Tibial nerve (tissue), 4 donors: ENCODE measurements at regions not wholly inside any gene's neighbourhood (a gene's known extent, or its start where the extent isn't known, plus 50 kb on each side); places are given as distances from the start of the nearest gene placed in this dataset.

ENCODE experiments used
- DNase-seq, 2 donors: peaks; one replicate each; pipeline ENCODE4 v3.0.0-alpha.2; 2019; ENCODE audit warnings: low spot score in 2 of 2
- H3K27ac ChIP-seq, 4 donors: fragments of 200-600 bp; sonication (generic) in 3 of 4; one replicate each; pipeline ENCODE4 v1.5.1; 2017 to 2019; ENCODE audit warnings: mild to moderate bottlenecking in 1 of 4
- H3K27me3 ChIP-seq, 2 donors: fragments of 200-600 bp; sonication (generic) in 1 of 2; one replicate each; pipeline versions ENCODE4 v1.5.1 to v1.6.0; 2017 to 2019
- H3K36me3 ChIP-seq, 3 donors: fragments of 200-600 bp; sonication (generic); one replicate each; pipeline ENCODE4 v1.5.1; 2018 to 2019
- H3K4me1 ChIP-seq, 4 donors: fragments of 200-600 bp; sonication (generic) in 3 of 4; one replicate each; pipeline ENCODE4 v1.5.1; 2017 to 2019
- H3K4me3 ChIP-seq, 4 donors: fragments of 200-600 bp; sonication (generic) in 3 of 4; one replicate each; pipeline ENCODE4 v1.5.1; 2017 to 2019; ENCODE audit warnings: mild to moderate bottlenecking in 1 of 4, moderate library complexity in 1 of 4
- H3K9me3 ChIP-seq, 4 donors: fragments of 200-600 bp; sonication (generic) in 3 of 4; one replicate each; pipeline ENCODE4 v1.5.1; 2017 to 2019
- EP300 ChIP-seq, 2 donors: sonication (generic); formaldehyde crosslinking; IDR thresholded peaks; one replicate each; pipeline ENCODE4 v1.6.1; 2017; ENCODE audit warnings: antibody characterized with exemption in 2 of 2, mild to moderate bottlenecking in 1 of 2
- POLR2A ChIP-seq, 2 donors: fragments of 450-650 bp; IDR thresholded peaks; one replicate each; pipeline ENCODE4 v1.6.1; 2017; ENCODE audit warnings: antibody characterized with exemption in 2 of 2, mild to moderate bottlenecking in 2 of 2, moderate library complexity in 2 of 2
- WGBS, 2 donors: methylation state at CpG; one replicate each; pipeline ENCODE4 v1.1.5; 2018; 5-methylcytosine and 5-hydroxymethylcytosine counted together
- TF ChIP-seq, protein P1 (sequence below), 5 experiments: fragments of 200-600 bp in 3 of 5; fragments of 450-650 bp in 2 of 5; sonication (generic) in 3 of 5; IDR thresholded peaks; one replicate each; pipeline ENCODE4 v1.5.1; 2016 to 2019; ENCODE audit warnings: antibody characterized with exemption in 5 of 5, mild to moderate bottlenecking in 3 of 5, moderate library complexity in 2 of 5

DNA sequence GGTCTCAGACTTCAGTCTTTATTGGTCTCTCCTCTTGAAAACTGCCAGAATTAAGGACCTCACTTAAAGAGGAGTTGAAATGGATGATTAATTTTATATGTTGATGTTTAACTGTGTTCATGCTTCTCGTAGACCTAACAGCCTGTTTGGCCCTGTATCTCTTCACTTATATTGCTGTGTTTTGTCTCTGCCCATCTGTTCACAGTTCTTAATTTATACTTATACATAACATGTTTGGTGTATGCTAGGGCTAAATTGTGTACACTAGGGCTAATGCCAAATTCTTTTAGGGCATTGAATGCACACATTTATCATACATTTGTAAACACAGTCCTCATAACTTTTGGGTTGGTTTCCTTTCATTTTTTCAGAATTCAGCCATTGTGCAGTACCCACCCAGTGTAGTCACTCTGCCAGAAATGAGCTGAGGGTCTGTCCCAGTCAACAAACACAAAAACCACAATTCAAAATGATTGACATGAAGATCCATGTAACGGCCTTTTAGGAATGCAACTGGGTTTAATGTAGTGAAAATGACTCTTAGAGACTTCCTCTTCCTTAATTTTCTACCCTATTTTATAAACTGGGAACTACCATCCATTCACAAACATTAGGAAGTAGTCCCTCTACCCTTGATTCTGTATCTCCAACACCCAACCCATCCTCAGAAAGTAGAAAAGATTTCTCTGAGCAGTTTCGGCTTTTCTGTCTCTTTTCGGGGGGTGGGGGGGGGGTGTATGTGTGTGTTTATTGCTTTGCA is 668.8 kb upstream of the KLF4 start:
- Histone ChIP-seq H3K27ac (no peak overlapping the region), H3K4me1 (no peaks in the 10 kb centered on the region), H3K4me3 (no peak overlapping the region), H3K9me3 (no peaks in the 10 kb centered on the region), H3K36me3 (no peaks in the 10 kb centered on the region), H3K27me3 (no peaks in the 10 kb centered on the region)
- TF ChIP-seq, protein P1, sequence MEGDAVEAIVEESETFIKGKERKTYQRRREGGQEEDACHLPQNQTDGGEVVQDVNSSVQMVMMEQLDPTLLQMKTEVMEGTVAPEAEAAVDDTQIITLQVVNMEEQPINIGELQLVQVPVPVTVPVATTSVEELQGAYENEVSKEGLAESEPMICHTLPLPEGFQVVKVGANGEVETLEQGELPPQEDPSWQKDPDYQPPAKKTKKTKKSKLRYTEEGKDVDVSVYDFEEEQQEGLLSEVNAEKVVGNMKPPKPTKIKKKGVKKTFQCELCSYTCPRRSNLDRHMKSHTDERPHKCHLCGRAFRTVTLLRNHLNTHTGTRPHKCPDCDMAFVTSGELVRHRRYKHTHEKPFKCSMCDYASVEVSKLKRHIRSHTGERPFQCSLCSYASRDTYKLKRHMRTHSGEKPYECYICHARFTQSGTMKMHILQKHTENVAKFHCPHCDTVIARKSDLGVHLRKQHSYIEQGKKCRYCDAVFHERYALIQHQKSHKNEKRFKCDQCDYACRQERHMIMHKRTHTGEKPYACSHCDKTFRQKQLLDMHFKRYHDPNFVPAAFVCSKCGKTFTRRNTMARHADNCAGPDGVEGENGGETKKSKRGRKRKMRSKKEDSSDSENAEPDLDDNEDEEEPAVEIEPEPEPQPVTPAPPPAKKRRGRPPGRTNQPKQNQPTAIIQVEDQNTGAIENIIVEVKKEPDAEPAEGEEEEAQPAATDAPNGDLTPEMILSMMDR (IDR thresholded peaks at IDR 0.05), result no peak
- no peak for TF ChIP-seq EP300 (IDR thresholded peaks at IDR 0.05)
- no peak for TF ChIP-seq POLR2A (IDR thresholded peaks at IDR 0.05)
- WGBS, 2 donors, result 72 to 81% methylated on average over 4 of the region's 4 CpGs
- DNase-seq, result no peak

DNA sequence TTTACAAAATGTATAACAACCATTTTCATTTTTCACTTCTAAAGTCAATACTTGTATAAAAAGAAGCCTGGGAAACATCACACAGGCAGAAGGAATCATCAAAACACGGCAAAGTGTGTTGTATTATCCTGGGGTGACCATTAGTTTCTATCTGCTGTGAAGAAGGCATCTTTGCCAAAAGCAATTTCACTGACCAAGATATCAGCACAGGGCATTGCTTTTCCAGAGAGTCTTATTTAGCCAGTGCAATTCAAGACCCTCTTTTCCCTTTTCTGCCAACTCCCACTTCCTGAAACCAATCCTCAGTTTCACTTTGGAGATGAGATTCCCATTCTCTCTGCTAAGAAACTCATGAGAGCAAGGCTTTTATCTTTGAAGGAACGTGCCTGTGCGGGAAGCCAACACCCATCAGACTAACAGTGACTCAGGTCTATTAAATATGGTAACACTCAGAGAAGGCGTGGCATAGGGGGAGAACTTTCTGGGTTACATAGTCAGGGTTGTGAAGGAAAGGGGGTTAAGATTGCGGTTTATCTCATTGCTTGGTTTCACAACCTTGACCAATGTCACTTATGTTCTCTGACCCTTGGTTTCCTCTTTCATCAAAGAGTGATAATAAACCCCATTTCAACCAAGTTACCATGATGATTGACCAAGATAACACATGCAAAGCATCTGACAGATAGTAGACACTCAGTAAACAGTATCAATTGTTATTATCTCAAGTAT is 666.9 kb upstream of the KLF4 start:
- no peak for DNase-seq
- Histone ChIP-seq H3K27me3 (no peaks in the 10 kb centered on the region), H3K36me3 (no peaks in the 10 kb centered on the region), H3K4me1 (peaks cover 0 to under 1% (median 0%) of the 10 kb centered on the region in 4 donors), H3K4me3 (no peak overlapping the region), H3K9me3 (no peaks in the 10 kb centered on the region), H3K27ac (no peak overlapping the region)
- TF ChIP-seq POLR2A (IDR thresholded peaks at IDR 0.05) (no peak), EP300 (IDR thresholded peaks at IDR 0.05) (no peak)
- TF ChIP-seq, protein P1 (IDR thresholded peaks at IDR 0.05), result no peak
- 84 to 86% methylated on average over 5 of the region's 5 CpGs for WGBS, 2 donors

DNA sequence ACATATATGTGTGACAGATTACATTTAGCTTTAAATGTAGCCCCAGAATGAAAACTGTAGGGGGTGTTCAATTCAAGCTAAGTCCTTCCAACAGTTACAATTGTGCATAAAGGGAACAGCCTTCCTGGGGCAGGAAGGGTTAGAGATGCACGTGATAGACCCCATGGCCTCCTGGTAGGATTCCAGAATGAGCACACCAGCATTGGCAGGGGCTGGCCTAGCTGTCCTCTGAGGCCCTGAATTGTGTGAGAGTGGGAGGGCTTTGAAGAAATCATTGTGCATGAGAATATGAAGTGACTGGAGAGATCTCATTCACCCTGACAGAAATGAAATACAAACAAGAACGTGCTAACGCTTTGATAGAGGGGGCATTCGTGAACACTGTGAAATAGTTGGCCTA is 663.8 kb upstream of the KLF4 start:
- Histone ChIP-seq H3K36me3 (no peaks in the 10 kb centered on the region), H3K4me3 (no peak overlapping the region), H3K27me3 (no peaks in the 10 kb centered on the region), H3K9me3 (no peaks in the 10 kb centered on the region), H3K27ac (no peak overlapping the region), H3K4me1 (peaks cover 0 to 22% (median 0%) of the 10 kb centered on the region in 4 donors)
- 39 to 45% methylated on average over 4 of the region's 4 CpGs for WGBS, 2 donors
- TF ChIP-seq EP300 (IDR thresholded peaks at IDR 0.05) (no peak), POLR2A (IDR thresholded peaks at IDR 0.05) (no peak)
- TF ChIP-seq, protein P1 (IDR thresholded peaks at IDR 0.05), result no peak
- DNase-seq, result no peak

DNA sequence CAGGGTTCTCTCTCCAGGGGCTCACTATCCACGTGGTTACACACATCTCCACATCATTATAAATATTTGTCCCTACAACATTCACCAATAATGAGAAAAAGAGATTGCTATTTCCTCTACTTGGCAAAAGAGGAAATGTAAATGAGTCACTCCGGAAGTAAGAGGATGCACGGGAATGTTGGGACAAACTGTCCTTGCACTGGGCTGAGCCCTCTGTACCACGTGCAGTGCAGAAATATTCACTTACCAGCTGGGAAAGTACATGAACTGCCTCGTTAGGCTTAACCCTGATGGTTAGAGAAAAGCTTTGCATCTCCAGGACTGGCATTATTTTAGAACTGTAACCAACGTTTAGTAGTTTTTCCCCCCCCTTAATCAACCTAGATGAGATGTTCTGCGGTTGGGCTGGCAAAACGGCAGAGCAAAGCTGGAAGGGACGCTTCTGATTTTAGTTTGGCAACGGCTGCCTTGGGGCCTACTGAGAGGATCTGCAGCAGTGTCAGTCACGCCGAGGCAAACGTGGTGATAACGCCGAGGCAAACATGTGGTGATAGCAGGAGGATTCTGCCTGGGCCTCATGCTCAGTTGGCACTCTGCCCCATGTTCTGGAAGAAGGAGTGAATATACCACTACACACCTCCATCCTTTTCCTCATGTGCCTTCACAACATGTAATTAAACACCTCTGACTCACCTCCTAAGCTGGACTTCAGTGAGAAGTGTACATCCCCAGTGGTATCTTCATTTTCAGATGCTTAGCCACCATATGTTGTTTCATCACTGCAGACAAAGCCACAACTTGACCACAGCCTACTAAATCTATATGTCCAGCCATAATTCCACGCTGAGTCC is 661.4 kb upstream of the KLF4 start:
- Histone ChIP-seq H3K36me3 (no peaks in the 10 kb centered on the region), H3K4me3 (no peak overlapping the region), H3K27ac (peak overlapping the region in 2 of 4 donors; percentile 31 to 72), H3K9me3 (no peaks in the 10 kb centered on the region), H3K4me1 (peaks cover 0 to 22% (median 0%) of the 10 kb centered on the region in 4 donors), H3K27me3 (no peaks in the 10 kb centered on the region)
- DNase-seq, result peak in 1 of 2 donors; percentile 43
- TF ChIP-seq EP300 (IDR thresholded peaks at IDR 0.05), result peak; percentile 96 to 98
- TF ChIP-seq, protein P1 (IDR thresholded peaks at IDR 0.05), result no peak
- 74 to 75% methylated on average over 16 of the region's 16 CpGs for WGBS, 2 donors
